Spleen (tissue), 11 donors: ENCODE measurements at regions not wholly inside any gene's neighbourhood (a gene's known extent, or its start where the extent isn't known, plus 50 kb on each side); places are given as distances from the start of the nearest gene placed in this dataset.

Source experiments
- DNase-seq: peaks from one replicate; pipeline ENCODE4 v3.0.0-alpha.2; 2020
- H3K27ac ChIP-seq, 8 donors: fragments of 200-600 bp; sonication (generic) in 7 of 8; 1 replicate in 4 of 8; 2 replicates in 4 of 8; pipeline versions ENCODE4 v1.5.0 to v1.8.0; 2016 to 2021; ENCODE audit warnings: inconsistent platforms in 4 of 8, mild to moderate bottlenecking in 4 of 8, moderate library complexity in 1 of 8
- H3K27me3 ChIP-seq, 7 donors: fragments of 200-600 bp; sonication (generic) in 6 of 7; replicated peaks in 1 of 7; 1 replicate in 4 of 7; 2 replicates in 3 of 7; pipeline versions ENCODE4 v1.5.0 to v1.8.0; 2016 to 2021; ENCODE audit warnings: inconsistent platforms in 3 of 7, mild to moderate bottlenecking in 1 of 7
- H3K36me3 ChIP-seq, 6 donors: fragments of 200-600 bp; sonication (generic) in 5 of 6; 1 replicate in 4 of 6; 2 replicates in 2 of 6; pipeline versions ENCODE4 v1.5.0 to v1.8.0; 2016 to 2021; ENCODE audit warnings: inconsistent platforms in 2 of 6
- H3K4me1 ChIP-seq, 6 donors: fragments of 200-600 bp; sonication (generic) in 5 of 6; 1 replicate in 3 of 6; 2 replicates in 3 of 6; pipeline versions ENCODE4 v1.5.0 to v1.8.0; 2016 to 2021; ENCODE audit warnings: inconsistent platforms in 3 of 6
- H3K4me3 ChIP-seq, 8 donors: fragments of 200-600 bp; sonication (generic) in 7 of 8; 1 replicate in 4 of 8; 2 replicates in 4 of 8; pipeline versions ENCODE4 v1.5.0 to v1.8.0; 2016 to 2021; ENCODE audit warnings: inconsistent platforms in 4 of 8, mild to moderate bottlenecking in 4 of 8, moderate library complexity in 2 of 8
- H3K9me3 ChIP-seq, 8 donors: fragments of 200-600 bp; sonication (generic) in 7 of 8; 1 replicate in 4 of 8; 2 replicates in 4 of 8; pipeline versions ENCODE4 v1.5.0 to v1.8.0; 2016 to 2021; ENCODE audit warnings: inconsistent platforms in 4 of 8
- POLR2A ChIP-seq, 3 donors: fragments of 450-650 bp; IDR thresholded peaks; one replicate each; pipeline ENCODE4 v1.5.1; 2017; ENCODE audit warnings: antibody characterized with exemption in 3 of 3, mild to moderate bottlenecking in 1 of 3
- POLR2AphosphoS5 ChIP-seq, 3 donors: sonication (generic); formaldehyde crosslinking; IDR thresholded peaks; one replicate each; pipeline ENCODE4 v1.5.1; 2017; ENCODE audit warnings: antibody characterized with exemption in 3 of 3
- WGBS, 5 donors: extraction: QIAGEN DNeasy Blood & Tissue Kit in 3 of 5; methylation state at CpG; one replicate each; pipeline versions ENCODE4 v1.1.5 to v1.1.7; 2013 to 2018; 5-methylcytosine and 5-hydroxymethylcytosine counted together
- intact Hi-C: fragments of 100-400 bp; cut with DNase I; formaldehyde crosslinking; loops from one replicate; pipeline ENCODE4 v1.15.0; 2023; ENCODE audit warnings: low total_unique reads
- TF ChIP-seq, protein P1 (sequence below), 11 experiments: fragments of 200-600 bp in 7 of 11; fragments of 450-650 bp in 4 of 11; sonication (generic) in 4 of 11; IDR thresholded peaks in 8 of 11; conservative IDR thresholded peaks in 3 of 11; 1 replicate in 7 of 11; 2 replicates in 4 of 11; pipeline versions ENCODE4 v1.4.0 to v1.8.0; 2016 to 2021; ENCODE audit warnings: antibody characterized with exemption in 11 of 11, inconsistent platforms in 4 of 11, mild to moderate bottlenecking in 1 of 11
- donor health status: healthy with polysubstance abuse.
- donor health status: DM: no; HTN: no; CAD: no; lungs with moderate emphysema.
- donor health status: DM: no; HTN: no; CAD: no.
- donor health status: Bipolar disorder and iron deficiency.
- donor health status: healthy.
- donor health status: DM: no; HTN: no; CAD: no.
- donor health status: DM: yes; HTN: yes; CAD: no.

DNA sequence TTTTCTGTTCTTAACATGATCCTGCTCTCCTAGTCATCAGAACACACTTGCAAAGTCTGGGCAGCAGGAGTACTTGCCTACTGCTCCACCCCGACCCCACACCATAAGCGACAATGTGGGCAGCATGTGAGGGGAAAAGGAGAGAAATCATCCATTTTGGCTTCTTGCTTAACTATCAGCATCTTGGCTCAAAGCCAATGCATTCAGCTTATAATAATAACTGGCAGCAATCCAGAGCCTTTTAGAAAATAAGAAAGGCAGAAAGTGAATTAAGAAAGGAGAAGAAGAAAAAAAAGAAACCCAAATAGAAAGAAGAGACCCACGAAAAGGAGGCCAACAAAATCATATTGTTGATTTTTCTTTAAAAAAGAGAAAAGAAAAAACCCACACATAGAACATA lies 930.8 kb downstream of the BCL11B start:
- no peaks in the 10 kb centered on the region for H3K4me1 ChIP-seq
- H3K4me3 ChIP-seq: no peak overlapping the region
- no peaks in the 10 kb centered on the region for H3K36me3 ChIP-seq
- DNase-seq: no peak
- WGBS, 5 donors: 64 to 79% (median 70%) methylated on average over 3 of the region's 3 CpGs
- intact Hi-C loops: no loop called here
- TF ChIP-seq POLR2A (IDR thresholded peaks at IDR 0.05) (no peak), POLR2AphosphoS5 (IDR thresholded peaks at IDR 0.05) (no peak)
- TF ChIP-seq, protein P1, sequence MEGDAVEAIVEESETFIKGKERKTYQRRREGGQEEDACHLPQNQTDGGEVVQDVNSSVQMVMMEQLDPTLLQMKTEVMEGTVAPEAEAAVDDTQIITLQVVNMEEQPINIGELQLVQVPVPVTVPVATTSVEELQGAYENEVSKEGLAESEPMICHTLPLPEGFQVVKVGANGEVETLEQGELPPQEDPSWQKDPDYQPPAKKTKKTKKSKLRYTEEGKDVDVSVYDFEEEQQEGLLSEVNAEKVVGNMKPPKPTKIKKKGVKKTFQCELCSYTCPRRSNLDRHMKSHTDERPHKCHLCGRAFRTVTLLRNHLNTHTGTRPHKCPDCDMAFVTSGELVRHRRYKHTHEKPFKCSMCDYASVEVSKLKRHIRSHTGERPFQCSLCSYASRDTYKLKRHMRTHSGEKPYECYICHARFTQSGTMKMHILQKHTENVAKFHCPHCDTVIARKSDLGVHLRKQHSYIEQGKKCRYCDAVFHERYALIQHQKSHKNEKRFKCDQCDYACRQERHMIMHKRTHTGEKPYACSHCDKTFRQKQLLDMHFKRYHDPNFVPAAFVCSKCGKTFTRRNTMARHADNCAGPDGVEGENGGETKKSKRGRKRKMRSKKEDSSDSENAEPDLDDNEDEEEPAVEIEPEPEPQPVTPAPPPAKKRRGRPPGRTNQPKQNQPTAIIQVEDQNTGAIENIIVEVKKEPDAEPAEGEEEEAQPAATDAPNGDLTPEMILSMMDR (IDR thresholded peaks at IDR 0.05 in 8 of 11, conservative IDR thresholded peaks at IDR 0.05 in 3 of 11): no peak
- H3K9me3 ChIP-seq: no peaks in the 10 kb centered on the region
- H3K27ac ChIP-seq: no peak overlapping the region
- no peaks in the 10 kb centered on the region for H3K27me3 ChIP-seq

DNA sequence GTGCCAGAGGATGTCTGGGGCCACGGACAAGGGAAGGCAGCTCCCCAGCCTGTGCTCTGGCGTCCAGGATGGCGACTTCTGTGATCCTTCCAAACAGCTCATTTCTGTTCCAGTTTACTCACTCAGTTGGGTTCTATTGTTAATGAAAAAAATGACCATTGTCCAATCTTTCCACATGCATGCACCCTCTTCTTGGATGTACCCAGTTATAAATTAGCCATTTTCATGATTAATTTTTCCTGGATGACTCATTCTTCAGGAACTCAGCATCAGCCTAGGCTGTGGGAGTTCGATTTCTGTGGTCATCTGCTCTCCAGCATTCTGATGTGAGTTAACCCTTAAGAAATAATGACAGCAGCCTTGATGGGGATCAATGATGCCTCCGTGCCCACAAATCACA lies 926.8 kb downstream of the BCL11B start:
- DNase-seq: no peak
- H3K27me3 ChIP-seq: no peaks in the 10 kb centered on the region
- no peak overlapping the region for H3K27ac ChIP-seq
- intact Hi-C loops: no loop called here
- WGBS, 5 donors: 56 to 72% (median 68%) methylated on average over 5 of the region's 5 CpGs
- no peaks in the 10 kb centered on the region for H3K9me3 ChIP-seq
- no peaks in the 10 kb centered on the region for H3K36me3 ChIP-seq
- TF ChIP-seq, protein P1 (IDR thresholded peaks at IDR 0.05 in 8 of 11, conservative IDR thresholded peaks at IDR 0.05 in 3 of 11): no peak
- TF ChIP-seq POLR2AphosphoS5 (IDR thresholded peaks at IDR 0.05): no peak
- TF ChIP-seq POLR2A (IDR thresholded peaks at IDR 0.05): no peak
- no peak overlapping the region for H3K4me3 ChIP-seq
- no peaks in the 10 kb centered on the region for H3K4me1 ChIP-seq

DNA sequence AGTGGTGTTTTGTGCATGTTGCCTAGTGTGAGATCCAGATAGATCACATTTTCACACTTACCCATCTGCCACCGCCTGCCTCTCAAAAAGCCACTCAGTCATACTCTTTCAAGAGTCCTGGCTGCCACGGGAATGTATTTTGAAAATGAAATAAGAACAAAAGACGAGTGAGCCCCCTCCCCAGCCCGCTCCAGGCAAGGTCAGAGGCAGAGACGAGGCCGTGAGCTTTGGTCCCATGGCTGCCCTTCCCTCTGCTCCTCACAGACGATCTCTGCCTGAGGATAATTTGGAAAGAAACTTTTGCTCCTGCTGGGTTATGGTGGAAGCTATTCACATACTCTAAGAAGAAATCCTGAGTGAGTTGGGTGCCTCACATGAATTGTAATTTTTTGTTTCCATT lies 924.3 kb downstream of the BCL11B start:
- Histone ChIP-seq H3K27me3 (no peaks in the 10 kb centered on the region), H3K4me3 (no peak overlapping the region), H3K9me3 (no peaks in the 10 kb centered on the region), H3K27ac (no peak overlapping the region), H3K36me3 (no peaks in the 10 kb centered on the region), H3K4me1 (no peaks in the 10 kb centered on the region)
- WGBS, 5 donors: 65 to 78% (median 72%) methylated on average over 7 of the region's 7 CpGs
- intact Hi-C loops: no loop called here
- no peak for DNase-seq
- TF ChIP-seq, protein P1 (IDR thresholded peaks at IDR 0.05 in 8 of 11, conservative IDR thresholded peaks at IDR 0.05 in 3 of 11): no peak
- TF ChIP-seq POLR2AphosphoS5 (IDR thresholded peaks at IDR 0.05) (no peak), POLR2A (IDR thresholded peaks at IDR 0.05) (no peak)

DNA sequence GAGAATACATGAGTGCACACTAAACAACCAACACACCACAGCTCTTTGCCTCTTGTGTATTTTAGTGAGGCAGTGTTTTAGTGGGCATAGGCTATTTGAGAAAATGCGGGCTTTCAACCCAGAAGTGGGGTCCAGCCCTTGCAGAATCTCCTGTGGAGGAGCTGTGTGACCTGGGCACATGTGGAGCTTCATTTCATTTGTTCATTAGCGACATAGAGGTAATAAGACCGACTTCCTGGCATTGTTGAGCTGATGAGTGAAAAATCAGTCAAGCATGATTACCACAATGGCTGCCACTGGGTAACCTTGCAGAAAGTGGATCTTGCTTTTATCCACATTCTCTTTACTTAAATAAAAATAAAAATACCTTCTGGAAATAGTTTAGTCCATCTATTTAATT lies 923.5 kb downstream of the BCL11B start:
- H3K4me3 ChIP-seq: no peak overlapping the region
- no peaks in the 10 kb centered on the region for H3K9me3 ChIP-seq
- no peak for DNase-seq
- H3K27me3 ChIP-seq: no peaks in the 10 kb centered on the region
- H3K36me3 ChIP-seq: no peaks in the 10 kb centered on the region
- H3K4me1 ChIP-seq: no peaks in the 10 kb centered on the region
- H3K27ac ChIP-seq: no peak overlapping the region
- 58 to 75% (median 69%) methylated on average over 3 of the region's 3 CpGs for WGBS, 5 donors
- TF ChIP-seq POLR2A (IDR thresholded peaks at IDR 0.05): no peak
- TF ChIP-seq POLR2AphosphoS5 (IDR thresholded peaks at IDR 0.05): no peak
- TF ChIP-seq, protein P1 (IDR thresholded peaks at IDR 0.05 in 8 of 11, conservative IDR thresholded peaks at IDR 0.05 in 3 of 11): no peak
- intact Hi-C loops: no loop called here
